ENCODE measurements at regions not wholly inside any gene's neighbourhood (a gene's known extent, or its start where the extent isn't known, plus 50 kb on each side); places are given as distances from the start of the nearest gene placed in this dataset.

DNA sequence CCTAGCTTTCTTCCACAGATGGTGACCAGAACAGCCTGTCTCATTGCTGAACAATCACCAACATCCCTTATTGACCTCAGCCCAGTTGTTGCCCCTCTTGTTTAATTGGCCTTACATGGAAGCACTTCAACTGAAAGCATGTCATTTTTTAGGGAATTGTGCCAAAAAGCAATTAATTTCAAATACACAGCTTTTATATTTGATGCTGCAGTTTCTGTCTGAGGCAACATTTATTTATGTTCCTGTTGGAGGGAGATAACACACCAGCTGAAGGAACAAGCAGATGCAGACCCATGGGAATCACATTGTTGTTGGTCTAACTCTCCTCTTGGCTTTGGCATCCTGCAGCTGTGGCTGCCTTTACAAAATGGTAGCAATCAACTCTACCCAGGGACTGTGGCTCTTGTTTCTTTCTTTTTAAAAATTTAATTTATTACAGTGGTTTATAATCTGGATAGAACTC is 498.1 kb upstream of the RGMA start:
- no peak overlapping the region for H3K4me3 ChIP-seq
- H3K36me3 ChIP-seq = no peaks in the 10 kb centered on the region
- H3K4me1 ChIP-seq = no peaks in the 10 kb centered on the region
- H3K27ac ChIP-seq = no peak overlapping the region
- H3K9me3 ChIP-seq = no peaks in the 10 kb centered on the region
- no peak for DNase-seq
- H3K27me3 ChIP-seq = no peaks in the 10 kb centered on the region
- TF ChIP-seq, protein P1, sequence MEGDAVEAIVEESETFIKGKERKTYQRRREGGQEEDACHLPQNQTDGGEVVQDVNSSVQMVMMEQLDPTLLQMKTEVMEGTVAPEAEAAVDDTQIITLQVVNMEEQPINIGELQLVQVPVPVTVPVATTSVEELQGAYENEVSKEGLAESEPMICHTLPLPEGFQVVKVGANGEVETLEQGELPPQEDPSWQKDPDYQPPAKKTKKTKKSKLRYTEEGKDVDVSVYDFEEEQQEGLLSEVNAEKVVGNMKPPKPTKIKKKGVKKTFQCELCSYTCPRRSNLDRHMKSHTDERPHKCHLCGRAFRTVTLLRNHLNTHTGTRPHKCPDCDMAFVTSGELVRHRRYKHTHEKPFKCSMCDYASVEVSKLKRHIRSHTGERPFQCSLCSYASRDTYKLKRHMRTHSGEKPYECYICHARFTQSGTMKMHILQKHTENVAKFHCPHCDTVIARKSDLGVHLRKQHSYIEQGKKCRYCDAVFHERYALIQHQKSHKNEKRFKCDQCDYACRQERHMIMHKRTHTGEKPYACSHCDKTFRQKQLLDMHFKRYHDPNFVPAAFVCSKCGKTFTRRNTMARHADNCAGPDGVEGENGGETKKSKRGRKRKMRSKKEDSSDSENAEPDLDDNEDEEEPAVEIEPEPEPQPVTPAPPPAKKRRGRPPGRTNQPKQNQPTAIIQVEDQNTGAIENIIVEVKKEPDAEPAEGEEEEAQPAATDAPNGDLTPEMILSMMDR (IDR thresholded peaks at IDR 0.05) = no peak
- TF ChIP-seq POLR2A (IDR thresholded peaks at IDR 0.05) = no peak

DNA sequence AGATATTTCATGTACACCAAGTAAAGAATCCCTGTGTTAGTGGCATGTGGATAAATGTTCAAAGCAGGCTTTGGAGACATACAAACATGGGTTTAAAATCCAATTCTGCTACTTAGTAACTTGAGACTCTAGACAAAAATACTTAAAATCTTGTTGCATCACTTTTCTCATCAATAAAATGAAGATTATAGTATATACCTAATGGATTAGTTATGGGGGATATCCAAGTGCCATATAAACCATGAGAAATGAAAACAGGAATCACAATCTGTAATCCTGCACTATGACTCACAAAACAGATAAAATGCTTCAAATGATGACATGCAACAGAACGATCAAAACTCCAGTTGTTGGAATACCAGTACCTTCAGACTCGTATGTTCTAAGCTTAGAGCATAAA is 496.0 kb upstream of the RGMA start:
- no peaks in the 10 kb centered on the region for H3K9me3 ChIP-seq
- H3K27me3 ChIP-seq = no peaks in the 10 kb centered on the region
- H3K36me3 ChIP-seq = no peaks in the 10 kb centered on the region
- no peak overlapping the region for H3K27ac ChIP-seq
- no peaks in the 10 kb centered on the region for H3K4me1 ChIP-seq
- TF ChIP-seq POLR2A (IDR thresholded peaks at IDR 0.05) = no peak
- TF ChIP-seq, protein P1 (IDR thresholded peaks at IDR 0.05) = no peak
- no peak overlapping the region for H3K4me3 ChIP-seq
- DNase-seq = no peak

DNA sequence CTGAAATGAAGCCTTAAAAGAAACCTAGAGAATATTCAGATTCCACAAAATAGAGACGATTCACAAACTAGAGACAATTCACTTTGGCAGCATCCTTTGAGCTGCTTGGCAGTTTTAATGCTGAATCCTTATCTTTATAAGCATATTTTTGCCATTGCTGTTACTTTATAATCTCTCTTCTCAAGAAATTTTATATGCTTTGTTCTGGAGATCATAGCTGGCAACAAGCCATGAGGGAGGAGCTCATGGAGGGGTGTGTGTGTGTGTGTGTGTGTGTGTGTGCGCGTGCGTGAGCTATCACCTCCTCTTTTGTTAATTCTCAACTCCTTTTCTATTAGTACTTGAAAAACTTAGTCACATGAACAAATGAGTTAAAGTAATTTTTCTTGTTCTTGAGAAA is 495.0 kb upstream of the RGMA start:
- Histone ChIP-seq H3K27ac (no peak overlapping the region), H3K4me1 (no peaks in the 10 kb centered on the region), H3K9me3 (peaks cover 0 to 1% (median 0%) of the 10 kb centered on the region in 4 donors), H3K27me3 (no peaks in the 10 kb centered on the region), H3K4me3 (no peak overlapping the region), H3K36me3 (no peaks in the 10 kb centered on the region)
- TF ChIP-seq, protein P1 (IDR thresholded peaks at IDR 0.05) = no peak
- no peak for TF ChIP-seq POLR2A (IDR thresholded peaks at IDR 0.05)
- no peak for DNase-seq

DNA sequence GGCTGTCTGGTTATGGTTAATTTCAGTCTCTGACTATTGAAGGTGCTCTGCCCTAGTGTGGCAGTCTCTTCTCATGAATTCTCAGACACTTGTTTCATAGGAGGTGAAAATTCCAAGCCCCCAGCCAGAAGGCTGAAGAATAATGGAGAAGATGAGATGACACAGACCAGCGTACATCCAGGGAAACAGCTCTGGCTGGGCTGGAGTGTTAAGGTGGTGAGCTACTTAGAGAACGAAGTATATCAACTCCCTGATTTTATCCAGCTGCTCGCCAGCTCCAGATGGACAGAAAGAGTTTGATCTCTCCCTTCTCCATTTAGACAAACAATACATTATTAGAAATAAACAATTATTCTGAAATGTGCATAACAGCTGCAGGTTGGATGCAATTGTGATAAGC is 494.5 kb upstream of the RGMA start:
- no peaks in the 10 kb centered on the region for H3K27me3 ChIP-seq
- peaks cover 0 to 3% (median 0%) of the 10 kb centered on the region in 4 donors for H3K9me3 ChIP-seq
- H3K27ac ChIP-seq = no peak overlapping the region
- DNase-seq = no peak
- no peaks in the 10 kb centered on the region for H3K36me3 ChIP-seq
- H3K4me3 ChIP-seq = no peak overlapping the region
- TF ChIP-seq, protein P1 (IDR thresholded peaks at IDR 0.05) = no peak
- no peaks in the 10 kb centered on the region for H3K4me1 ChIP-seq

DNA sequence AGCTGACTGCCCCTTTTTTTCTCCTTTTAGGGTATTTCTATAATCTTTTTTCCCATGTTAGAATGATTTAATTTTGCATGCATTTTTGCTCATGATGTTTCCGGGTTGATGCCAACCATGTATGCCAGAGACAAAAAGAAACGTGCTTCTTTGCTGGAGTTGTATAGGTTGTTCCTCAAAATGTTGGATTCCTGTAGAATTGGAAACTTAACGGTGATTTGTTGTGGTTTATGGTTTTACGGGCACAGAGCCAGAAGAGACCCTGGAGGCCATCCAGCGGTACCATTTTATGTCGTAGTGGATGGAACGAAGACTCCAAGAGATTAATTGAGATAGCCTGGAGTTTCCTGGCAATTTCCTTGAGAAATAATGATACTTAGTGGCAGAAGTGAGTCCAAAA is 481.5 kb upstream of the RGMA start:
- H3K9me3 ChIP-seq = no peaks in the 10 kb centered on the region
- no peaks in the 10 kb centered on the region for H3K4me1 ChIP-seq
- DNase-seq = no peak
- H3K36me3 ChIP-seq = no peaks in the 10 kb centered on the region
- no peak overlapping the region for H3K27ac ChIP-seq
- TF ChIP-seq, protein P1 (IDR thresholded peaks at IDR 0.05) = no peak
- no peak for TF ChIP-seq POLR2A (IDR thresholded peaks at IDR 0.05)
- H3K4me3 ChIP-seq = no peak overlapping the region
- H3K27me3 ChIP-seq = no peaks in the 10 kb centered on the region

DNA sequence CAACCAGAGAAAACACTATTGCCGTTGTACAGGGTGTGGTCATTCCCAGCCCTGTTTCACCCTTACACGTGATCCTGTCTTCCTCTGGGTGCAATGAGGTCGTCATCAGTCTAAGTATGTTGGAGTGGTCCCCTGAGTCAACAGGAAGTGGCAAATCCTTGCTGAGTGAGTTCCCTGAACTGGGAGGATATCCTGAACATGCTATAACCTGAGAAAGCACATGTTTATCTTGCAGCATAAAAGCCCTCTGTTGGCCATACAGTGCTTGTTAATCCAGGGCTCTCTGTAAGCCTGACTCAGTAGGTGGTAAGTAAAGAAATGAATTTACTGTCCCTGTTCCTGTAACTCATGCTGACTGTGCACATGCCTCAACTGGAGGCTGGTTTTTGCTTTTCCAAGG is 477.8 kb upstream of the RGMA start:
- H3K4me1 ChIP-seq = no peaks in the 10 kb centered on the region
- no peak for TF ChIP-seq POLR2A (IDR thresholded peaks at IDR 0.05)
- TF ChIP-seq, protein P1 (IDR thresholded peaks at IDR 0.05) = no peak
- no peak for DNase-seq
- no peak overlapping the region for H3K27ac ChIP-seq
- no peaks in the 10 kb centered on the region for H3K9me3 ChIP-seq
- H3K4me3 ChIP-seq = no peak overlapping the region
- no peaks in the 10 kb centered on the region for H3K36me3 ChIP-seq
- H3K27me3 ChIP-seq = no peaks in the 10 kb centered on the region
